ENCODE measurements at regions not wholly inside any gene's neighbourhood (a gene's known extent, or its start where the extent isn't known, plus 50 kb on each side); places are given as distances from the start of the nearest gene placed in this dataset.
"Not testable (repeated sequence)": the region's sequence is repeated elsewhere in the genome, so short reads cannot be mapped to it uniquely, and the experiment has no call there.

DNA sequence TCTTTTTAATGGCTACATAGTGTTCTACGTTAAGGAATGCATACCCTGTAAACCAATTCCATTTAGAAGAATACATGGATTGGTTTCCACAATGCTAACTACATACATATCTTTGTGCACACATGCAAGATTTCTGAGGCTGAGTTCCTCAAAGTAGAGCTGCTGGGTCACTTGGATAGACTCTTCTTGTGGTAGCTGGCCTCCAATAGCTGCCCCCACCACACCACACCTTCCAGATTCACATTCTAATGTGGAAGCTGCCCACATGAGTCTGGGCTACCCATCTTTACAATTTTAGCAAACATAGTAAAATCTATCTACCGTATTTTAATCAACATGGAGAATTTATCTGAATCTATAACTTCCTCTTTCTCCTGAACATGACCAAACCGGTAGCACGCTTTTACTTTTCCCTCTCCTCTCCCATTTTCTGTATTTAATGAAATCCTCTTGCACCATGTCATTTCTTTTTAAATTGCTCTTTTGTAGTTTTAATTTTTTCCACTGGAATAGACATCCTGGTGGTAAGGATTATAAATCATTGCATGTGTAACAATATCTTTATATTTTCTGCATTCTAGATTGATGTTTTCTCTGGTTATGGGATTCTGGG is 74.7 kb upstream of the CITED2 start:
- Mint-ChIP-seq H3K36me3 (ENCODE audit: low read depth) (no peaks in the 10 kb centered on the region), H3K27ac (peak overlapping the region; percentile 63 to 85 (median 83)), H3K9me3 (no peaks in the 10 kb centered on the region), H3K4me3 (no peak overlapping the region), H3K27me3 (ENCODE audit: low read depth) (no peaks in the 10 kb centered on the region), H3K4me1 (peaks cover 24% of the 10 kb centered on the region)
- no peak for TF ChIP-seq CTCF (IDR thresholded peaks at IDR 0.05; ENCODE audit: unreplicated experiment in 3 of 3)

GRCh38 chr6:139448051-139448649 is 73.7 kb upstream of the CITED2 start:
- no peaks in the 10 kb centered on the region for H3K27me3 Mint-ChIP-seq (ENCODE audit: low read depth)
- H3K9me3 Mint-ChIP-seq = no peaks in the 10 kb centered on the region
- no peak overlapping the region for H3K4me3 Mint-ChIP-seq
- TF ChIP-seq CTCF (IDR thresholded peaks at IDR 0.05; ENCODE audit: unreplicated experiment in 3 of 3) = no peak
- H3K4me1 Mint-ChIP-seq = peaks cover 31% of the 10 kb centered on the region
- peak overlapping the region in 2 of 3 experiments; percentile 63 to 85 for H3K27ac Mint-ChIP-seq
- H3K36me3 Mint-ChIP-seq (ENCODE audit: low read depth) = no peaks in the 10 kb centered on the region

GRCh38 chr6:139447656-139447975 is 73.2 kb upstream of the CITED2 start:
- Mint-ChIP-seq H3K4me1 (peaks cover 34% of the 10 kb centered on the region), H3K4me3 (no peak overlapping the region), H3K27me3 (ENCODE audit: low read depth) (no peaks in the 10 kb centered on the region), H3K9me3 (no peaks in the 10 kb centered on the region), H3K27ac (peak overlapping the region; percentile 17 to 85 (median 63)), H3K36me3 (ENCODE audit: low read depth) (no peaks in the 10 kb centered on the region)
- no peak for TF ChIP-seq CTCF (IDR thresholded peaks at IDR 0.05; ENCODE audit: unreplicated experiment in 3 of 3)

GRCh38 chr6:139446768-139447655 is 72.6 kb upstream of the CITED2 start:
- H3K27ac Mint-ChIP-seq = peak overlapping the region; percentile 10 to 85 (median 17)
- H3K4me1 Mint-ChIP-seq = peaks cover 29% of the 10 kb centered on the region
- no peak for TF ChIP-seq CTCF (IDR thresholded peaks at IDR 0.05; ENCODE audit: unreplicated experiment in 3 of 3)
- no peaks in the 10 kb centered on the region for H3K36me3 Mint-ChIP-seq (ENCODE audit: low read depth)
- no peaks in the 10 kb centered on the region for H3K9me3 Mint-ChIP-seq
- H3K27me3 Mint-ChIP-seq (ENCODE audit: low read depth) = no peaks in the 10 kb centered on the region
- H3K4me3 Mint-ChIP-seq = no peak overlapping the region

DNA sequence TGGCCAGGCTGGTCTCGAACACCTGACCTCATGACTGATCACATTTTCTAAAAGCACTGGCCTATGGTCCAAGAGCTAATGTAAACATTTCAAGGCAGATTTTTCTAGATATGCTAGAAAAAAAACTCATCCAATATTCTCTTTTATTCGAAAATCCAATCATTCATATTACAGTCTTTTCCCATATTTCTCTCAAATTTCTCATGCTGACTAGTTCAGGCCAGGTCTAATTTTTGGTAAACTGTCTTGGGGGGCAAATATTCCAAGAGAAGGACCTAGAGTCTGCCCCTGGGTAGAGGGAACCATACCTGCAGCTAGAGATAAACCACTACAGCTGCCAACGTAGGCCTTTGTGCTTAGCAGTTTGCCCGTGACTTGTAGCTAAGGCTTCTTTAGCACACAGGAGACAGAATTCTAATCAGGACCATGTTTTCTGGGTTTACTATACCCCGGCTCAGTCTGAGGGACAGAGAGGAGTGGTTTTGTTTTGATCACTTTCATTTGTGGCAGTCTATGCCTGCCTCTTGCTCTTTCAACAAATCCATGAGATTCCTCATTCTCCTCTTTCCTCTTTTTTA is 71.8 kb upstream of the CITED2 start:
- Mint-ChIP-seq H3K27ac (peak overlapping the region in 1 of 3 experiments; percentile 85), H3K9me3 (no peaks in the 10 kb centered on the region), H3K36me3 (ENCODE audit: low read depth) (no peaks in the 10 kb centered on the region), H3K27me3 (ENCODE audit: low read depth) (no peaks in the 10 kb centered on the region), H3K4me1 (peaks cover 27% of the 10 kb centered on the region), H3K4me3 (no peak overlapping the region)
- no peak for TF ChIP-seq CTCF (IDR thresholded peaks at IDR 0.05; ENCODE audit: unreplicated experiment in 3 of 3)

DNA sequence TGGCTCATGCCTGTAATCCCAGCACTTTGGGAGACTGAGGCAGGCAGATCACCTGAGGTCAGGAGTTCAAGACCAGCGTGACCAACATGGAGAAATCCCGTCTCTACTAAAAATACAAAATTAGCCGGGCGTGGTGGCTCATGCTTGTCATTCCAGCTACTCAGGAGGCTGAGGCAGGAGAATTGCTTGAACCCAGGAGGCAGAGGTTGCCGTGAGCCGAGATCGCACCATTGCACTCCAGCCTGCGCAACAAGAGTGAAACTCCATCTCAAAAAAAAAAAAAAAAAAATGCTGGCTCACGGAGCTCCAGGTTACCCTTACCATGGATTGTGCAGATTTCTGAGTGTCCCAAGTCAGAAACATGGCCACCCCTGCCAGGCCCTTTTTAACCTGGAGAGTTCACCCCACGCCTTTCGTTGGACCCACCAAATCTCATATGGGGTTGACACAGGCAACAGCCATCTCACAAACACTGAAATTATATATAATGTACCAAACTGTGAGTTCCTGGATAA is 69.9 kb upstream of the CITED2 start:
- not testable (repeated sequence) for H3K4me3 Mint-ChIP-seq; H3K27ac Mint-ChIP-seq; H3K27me3 Mint-ChIP-seq (ENCODE audit: low read depth); H3K36me3 Mint-ChIP-seq (ENCODE audit: low read depth); H3K9me3 Mint-ChIP-seq
- peaks cover 22% of the 10 kb centered on the region for H3K4me1 Mint-ChIP-seq

All from nephron (organoid).